Activated CD8-positive, alpha-beta T cell treated with anti-CD3 and anti-CD28 coated beads, Interleukin-2, amount 10 ng/mL, durations not matched to agents 7 days and 5 days (primary cell): ENCODE measurements at regions not wholly inside any gene's neighbourhood (a gene's known extent, or its start where the extent isn't known, plus 50 kb on each side); places are given as distances from the start of the nearest gene placed in this dataset.

Experiments
- ATAC-seq: fragments of 150-1000 bp; cut with Tn5 transposase; one replicate; pipeline ENCODE4 v1.10.0; 2021; ENCODE audit warnings: moderate library complexity
- CTCF ChIA-PET: fragments of 350-600 bp; sonication (Branson Sonifier 250); formaldehyde crosslinking; loops from one replicate; lab custom pipeline; 2021; ENCODE audit warnings: antibody characterized with exemption; lab: Charles Lee
- POLR2A ChIA-PET: fragments of 350-600 bp; sonication (Branson Sonifier 250); formaldehyde crosslinking; loops from one replicate; lab custom pipeline; 2021; ENCODE audit warnings: antibody characterized with exemption; lab: Charles Lee
- DNase-seq: peaks from one replicate; pipeline ENCODE4 v3.0.0-alpha.2; 2020
- H3K27ac Mint-ChIP-seq: one replicate; pipeline ENCODE4 v1.8.0; 2021; ENCODE audit warnings: mild to moderate bottlenecking, mixed read lengths
- H3K27me3 Mint-ChIP-seq: one replicate; pipeline ENCODE4 v1.8.0; 2021; ENCODE audit warnings: low read depth, mixed read lengths
- H3K36me3 Mint-ChIP-seq: one replicate; pipeline ENCODE4 v1.8.0; 2021; ENCODE audit warnings: low read depth, mixed read lengths
- H3K4me1 Mint-ChIP-seq: one replicate; pipeline ENCODE4 v1.8.0; 2021; ENCODE audit warnings: low read depth, mixed read lengths
- H3K4me3 Mint-ChIP-seq: one replicate; pipeline ENCODE4 v1.8.0; 2021; ENCODE audit warnings: mild to moderate bottlenecking, mixed read lengths
- H3K9me3 Mint-ChIP-seq: one replicate; pipeline ENCODE4 v1.8.0; 2022; ENCODE audit warnings: mixed read lengths; ENCODE audit not compliant: insufficient read depth

- H3K9me3 Mint-ChIP-seq: no peaks in the 10 kb centered on the region
Measured at GRCh38 chr15:97783240-97783639, 177.3 kb upstream of the ARRDC4 start.

GRCh38 chr15:97786741-97787140, 173.8 kb upstream of the ARRDC4 start:
- no peak overlapping the region for H3K4me3 Mint-ChIP-seq
- CTCF ChIA-PET: no interaction called here
- no peak for ATAC-seq
- H3K9me3 Mint-ChIP-seq: no peaks in the 10 kb centered on the region
- H3K36me3 Mint-ChIP-seq: no peaks in the 10 kb centered on the region
- no peak for DNase-seq
- H3K4me1 Mint-ChIP-seq: no peaks in the 10 kb centered on the region
- no peak overlapping the region for H3K27ac Mint-ChIP-seq
- POLR2A ChIA-PET: no interaction called here
- no peaks in the 10 kb centered on the region for H3K27me3 Mint-ChIP-seq

More at GRCh38 chr15:97783240-97783639, 177.3 kb upstream of the ARRDC4 start:
- Mint-ChIP-seq H3K4me1 (no peaks in the 10 kb centered on the region), H3K27me3 (no peaks in the 10 kb centered on the region), H3K4me3 (no peak overlapping the region), H3K27ac (no peak overlapping the region), H3K36me3 (no peaks in the 10 kb centered on the region)
- ChIA-PET CTCF (no interaction called here), POLR2A (no interaction called here)
- DNase-seq (no peak), ATAC-seq (no peak)

- ChIA-PET CTCF (no interaction called here), POLR2A (no interaction called here)
- ATAC-seq: no peak
- Mint-ChIP-seq H3K27ac (no peak overlapping the region), H3K27me3 (no peaks in the 10 kb centered on the region), H3K36me3 (no peaks in the 10 kb centered on the region), H3K4me1 (no peaks in the 10 kb centered on the region), H3K9me3 (no peaks in the 10 kb centered on the region), H3K4me3 (no peak overlapping the region)
- no peak for DNase-seq
Measured at GRCh38 chr15:97790180-97790579, 170.3 kb upstream of the ARRDC4 start.

- Mint-ChIP-seq H3K36me3 (no peaks in the 10 kb centered on the region), H3K27ac (no peak overlapping the region), H3K27me3 (no peaks in the 10 kb centered on the region), H3K9me3 (no peaks in the 10 kb centered on the region), H3K4me3 (no peak overlapping the region), H3K4me1 (no peaks in the 10 kb centered on the region)
- ATAC-seq: no peak
- ChIA-PET POLR2A (no interaction called here), CTCF (no interaction called here)
- DNase-seq: no peak
Measured at GRCh38 chr15:97791824-97792792, 168.4 kb upstream of the ARRDC4 start.

GRCh38 chr15:97804950-97805349, 155.6 kb upstream of the ARRDC4 start:
- no peak overlapping the region for H3K4me3 Mint-ChIP-seq

GRCh38 chr15:97806766-97807165, 153.7 kb upstream of the ARRDC4 start:
- no peak for ATAC-seq
- POLR2A ChIA-PET: no interaction called here

More at GRCh38 chr15:97804950-97805349, 155.6 kb upstream of the ARRDC4 start:
- DNase-seq (no peak), ATAC-seq (no peak)
- Mint-ChIP-seq H3K36me3 (no peaks in the 10 kb centered on the region), H3K4me1 (no peaks in the 10 kb centered on the region), H3K27ac (no peak overlapping the region), H3K9me3 (no peaks in the 10 kb centered on the region), H3K27me3 (no peaks in the 10 kb centered on the region)
- ChIA-PET CTCF (no interaction called here), POLR2A (no interaction called here)

GRCh38 chr15:97815835-97816234, 144.7 kb upstream of the ARRDC4 start:
- no peaks in the 10 kb centered on the region for H3K36me3 Mint-ChIP-seq
- POLR2A ChIA-PET: no interaction called here
- H3K4me1 Mint-ChIP-seq: no peaks in the 10 kb centered on the region
- no peaks in the 10 kb centered on the region for H3K27me3 Mint-ChIP-seq
- no peak overlapping the region for H3K4me3 Mint-ChIP-seq
- no peak overlapping the region for H3K27ac Mint-ChIP-seq
- ATAC-seq (no peak), DNase-seq (no peak)
- H3K9me3 Mint-ChIP-seq: no peaks in the 10 kb centered on the region
- CTCF ChIA-PET: no interaction called here

More at GRCh38 chr15:97806766-97807165, 153.7 kb upstream of the ARRDC4 start:
- Mint-ChIP-seq H3K27me3 (no peaks in the 10 kb centered on the region), H3K4me1 (no peaks in the 10 kb centered on the region), H3K9me3 (no peaks in the 10 kb centered on the region), H3K36me3 (no peaks in the 10 kb centered on the region), H3K4me3 (no peak overlapping the region), H3K27ac (no peak overlapping the region)
- CTCF ChIA-PET: no interaction called here
- no peak for DNase-seq

GRCh38 chr15:97817276-97817890, 143.1 kb upstream of the ARRDC4 start:
- no peaks in the 10 kb centered on the region for H3K9me3 Mint-ChIP-seq
- H3K4me3 Mint-ChIP-seq: no peak overlapping the region
- no peaks in the 10 kb centered on the region for H3K36me3 Mint-ChIP-seq
- H3K4me1 Mint-ChIP-seq: no peaks in the 10 kb centered on the region
- H3K27me3 Mint-ChIP-seq: no peaks in the 10 kb centered on the region
- ChIA-PET CTCF (no interaction called here), POLR2A (no interaction called here)
- H3K27ac Mint-ChIP-seq: no peak overlapping the region
- no peak for ATAC-seq
- no peak for DNase-seq

- H3K36me3 Mint-ChIP-seq: no peaks in the 10 kb centered on the region
- H3K4me3 Mint-ChIP-seq: no peak overlapping the region
- H3K9me3 Mint-ChIP-seq: no peaks in the 10 kb centered on the region
- ChIA-PET POLR2A (no interaction called here), CTCF (no interaction called here)
- ATAC-seq: no peak
- H3K4me1 Mint-ChIP-seq: no peaks in the 10 kb centered on the region
- H3K27me3 Mint-ChIP-seq: no peaks in the 10 kb centered on the region
- H3K27ac Mint-ChIP-seq: no peak overlapping the region
- no peak for DNase-seq
Measured at GRCh38 chr15:97836003-97836402, 124.5 kb upstream of the ARRDC4 start.

- no peak for ATAC-seq
- DNase-seq: no peak
- Mint-ChIP-seq H3K4me1 (no peaks in the 10 kb centered on the region), H3K36me3 (no peaks in the 10 kb centered on the region), H3K4me3 (no peak overlapping the region), H3K27me3 (no peaks in the 10 kb centered on the region), H3K27ac (no peak overlapping the region), H3K9me3 (no peaks in the 10 kb centered on the region)
- CTCF ChIA-PET: no interaction called here
- POLR2A ChIA-PET: no interaction called here
Measured at GRCh38 chr15:97837896-97838295, 122.6 kb upstream of the ARRDC4 start.

GRCh38 chr15:97838606-97839210, 121.8 kb upstream of the ARRDC4 start:
- POLR2A ChIA-PET: no interaction called here
- Mint-ChIP-seq H3K4me1 (no peaks in the 10 kb centered on the region), H3K36me3 (no peaks in the 10 kb centered on the region), H3K9me3 (no peaks in the 10 kb centered on the region), H3K4me3 (no peak overlapping the region), H3K27ac (no peak overlapping the region), H3K27me3 (no peaks in the 10 kb centered on the region)
- DNase-seq: no peak
- no peak for ATAC-seq
- CTCF ChIA-PET: no interaction called here

GRCh38 chr15:97840501-97840900, 120.0 kb upstream of the ARRDC4 start:
- POLR2A ChIA-PET: no interaction called here
- H3K9me3 Mint-ChIP-seq: no peaks in the 10 kb centered on the region
- CTCF ChIA-PET: no interaction called here

More at GRCh38 chr15:97840501-97840900, 120.0 kb upstream of the ARRDC4 start:
- Mint-ChIP-seq H3K27me3 (no peaks in the 10 kb centered on the region), H3K4me3 (no peak overlapping the region), H3K4me1 (no peaks in the 10 kb centered on the region), H3K36me3 (no peaks in the 10 kb centered on the region), H3K27ac (no peak overlapping the region)
- ATAC-seq: no peak
- no peak for DNase-seq
